ENCODE measurements at regions not wholly inside any gene's neighbourhood (a gene's known extent, or its start where the extent isn't known, plus 50 kb on each side); places are given as distances from the start of the nearest gene placed in this dataset.

DNA sequence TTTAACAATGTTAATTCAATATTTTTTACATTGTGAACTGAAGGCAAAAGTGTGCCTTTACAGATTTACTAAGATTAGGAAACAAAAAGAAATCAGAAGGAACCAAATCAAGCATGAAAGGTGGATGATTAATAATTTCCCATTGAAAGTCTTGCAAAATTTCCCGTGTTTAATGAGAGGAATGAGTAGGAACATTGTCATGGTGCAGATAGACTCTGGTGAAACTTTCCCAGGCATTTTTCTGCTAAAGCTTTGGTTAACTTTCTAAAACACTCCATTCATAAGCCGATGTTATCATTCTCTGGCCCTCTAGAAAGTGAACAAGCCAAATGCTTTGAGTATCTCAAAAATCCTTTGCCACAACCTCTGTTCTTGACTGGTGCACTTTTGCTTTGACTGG, 1522.8 kb upstream of the PABPC4L start:
- Histone ChIP-seq H3K27ac (ENCODE audit: low read length) (no peak overlapping the region), H3K4me1 (ENCODE audit: control insufficient read depth, insufficient read depth, low read length) (no peaks in the 10 kb centered on the region), H3K36me3 (ENCODE audit: control insufficient read depth, insufficient read depth, low read length) (no peaks in the 10 kb centered on the region), H3K27me3 (ENCODE audit: control insufficient read depth, insufficient read depth, low read length) (no peaks in the 10 kb centered on the region), H3K4me3 (ENCODE audit: low read length) (no peak overlapping the region), H3K9me3 (replicated peaks; ENCODE audit: control insufficient read depth, low read depth, low read length) (no peaks in the 10 kb centered on the region)
- WGBS (ENCODE audit: insufficient coverage) = 50% methylated on average over 1 of the region's 2 CpGs
- no peak for DNase-seq

GRCh38 chr4:135718019-135718418, 1516.4 kb upstream of the PABPC4L start:
- H3K27ac ChIP-seq (ENCODE audit: low read length) = no peak overlapping the region
- no peaks in the 10 kb centered on the region for H3K27me3 ChIP-seq (ENCODE audit: control insufficient read depth, insufficient read depth, low read length)
- no peaks in the 10 kb centered on the region for H3K9me3 ChIP-seq (replicated peaks; ENCODE audit: control insufficient read depth, low read depth, low read length)
- no peak overlapping the region for H3K4me3 ChIP-seq (ENCODE audit: low read length)
- DNase-seq = no peak
- no peaks in the 10 kb centered on the region for H3K36me3 ChIP-seq (ENCODE audit: control insufficient read depth, insufficient read depth, low read length)
- no peaks in the 10 kb centered on the region for H3K4me1 ChIP-seq (ENCODE audit: control insufficient read depth, insufficient read depth, low read length)
- WGBS (ENCODE audit: insufficient coverage) = no CpG with 5 or more reads among the region's 1 CpG

- H3K9me3 ChIP-seq (replicated peaks; ENCODE audit: control insufficient read depth, low read depth, low read length) = no peaks in the 10 kb centered on the region
- no peaks in the 10 kb centered on the region for H3K36me3 ChIP-seq (ENCODE audit: control insufficient read depth, insufficient read depth, low read length)
- H3K27ac ChIP-seq (ENCODE audit: low read length) = no peak overlapping the region
- no peak for DNase-seq
- no peak overlapping the region for H3K4me3 ChIP-seq (ENCODE audit: low read length)
- no peaks in the 10 kb centered on the region for H3K4me1 ChIP-seq (ENCODE audit: control insufficient read depth, insufficient read depth, low read length)
- no peaks in the 10 kb centered on the region for H3K27me3 ChIP-seq (ENCODE audit: control insufficient read depth, insufficient read depth, low read length)
Observed at GRCh38 chr4:135705343-135705742, 1503.8 kb upstream of the PABPC4L start.

- no CpG with 5 or more reads among the region's 2 CpGs for WGBS (ENCODE audit: insufficient coverage)
- no peaks in the 10 kb centered on the region for H3K27me3 ChIP-seq (ENCODE audit: control insufficient read depth, insufficient read depth, low read length)
- H3K4me3 ChIP-seq (ENCODE audit: low read length) = no peak overlapping the region
- no peaks in the 10 kb centered on the region for H3K9me3 ChIP-seq (replicated peaks; ENCODE audit: control insufficient read depth, low read depth, low read length)
- H3K27ac ChIP-seq (ENCODE audit: low read length) = no peak overlapping the region
- H3K36me3 ChIP-seq (ENCODE audit: control insufficient read depth, insufficient read depth, low read length) = no peaks in the 10 kb centered on the region
- DNase-seq = no peak
- H3K4me1 ChIP-seq (ENCODE audit: control insufficient read depth, insufficient read depth, low read length) = no peaks in the 10 kb centered on the region
Observed at GRCh38 chr4:135694066-135694465, 1492.5 kb upstream of the PABPC4L start.

- DNase-seq = no peak
- no peaks in the 10 kb centered on the region for H3K9me3 ChIP-seq (replicated peaks; ENCODE audit: control insufficient read depth, low read depth, low read length)
- no peaks in the 10 kb centered on the region for H3K27me3 ChIP-seq (ENCODE audit: control insufficient read depth, insufficient read depth, low read length)
- H3K4me1 ChIP-seq (ENCODE audit: control insufficient read depth, insufficient read depth, low read length) = no peaks in the 10 kb centered on the region
- no peak overlapping the region for H3K27ac ChIP-seq (ENCODE audit: low read length)
- H3K36me3 ChIP-seq (ENCODE audit: control insufficient read depth, insufficient read depth, low read length) = no peaks in the 10 kb centered on the region
- no CpG with 5 or more reads among the region's 2 CpGs for WGBS (ENCODE audit: insufficient coverage)
- no peak overlapping the region for H3K4me3 ChIP-seq (ENCODE audit: low read length)
Observed at GRCh38 chr4:135684001-135684400, 1482.4 kb upstream of the PABPC4L start.

DNA sequence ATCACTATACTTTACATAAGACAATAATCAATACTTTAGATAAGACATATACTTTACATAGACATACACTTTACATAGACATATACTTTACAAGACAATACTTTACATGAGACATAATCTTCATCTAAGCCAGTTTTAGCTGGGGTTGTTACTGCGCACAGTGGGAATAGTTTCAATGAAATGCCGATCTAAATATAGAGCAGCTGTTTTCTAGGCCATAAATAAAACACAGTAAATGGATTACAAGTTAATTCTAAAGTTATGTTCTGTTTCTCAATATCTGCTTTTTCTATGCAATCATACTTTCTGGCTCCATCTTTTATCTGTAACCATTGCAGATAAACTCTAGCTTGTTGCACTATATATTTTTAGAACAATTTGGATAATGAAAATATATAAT, 1470.6 kb upstream of the PABPC4L start:
- Histone ChIP-seq H3K9me3 (replicated peaks; ENCODE audit: control insufficient read depth, low read depth, low read length) (no peaks in the 10 kb centered on the region), H3K4me1 (ENCODE audit: control insufficient read depth, insufficient read depth, low read length) (no peaks in the 10 kb centered on the region), H3K4me3 (ENCODE audit: low read length) (no peak overlapping the region), H3K36me3 (ENCODE audit: control insufficient read depth, insufficient read depth, low read length) (no peaks in the 10 kb centered on the region), H3K27me3 (ENCODE audit: control insufficient read depth, insufficient read depth, low read length) (no peaks in the 10 kb centered on the region), H3K27ac (ENCODE audit: low read length) (no peak overlapping the region)
- DNase-seq = peak; percentile 19
- no CpG with 5 or more reads among the region's 2 CpGs for WGBS (ENCODE audit: insufficient coverage)

DNA sequence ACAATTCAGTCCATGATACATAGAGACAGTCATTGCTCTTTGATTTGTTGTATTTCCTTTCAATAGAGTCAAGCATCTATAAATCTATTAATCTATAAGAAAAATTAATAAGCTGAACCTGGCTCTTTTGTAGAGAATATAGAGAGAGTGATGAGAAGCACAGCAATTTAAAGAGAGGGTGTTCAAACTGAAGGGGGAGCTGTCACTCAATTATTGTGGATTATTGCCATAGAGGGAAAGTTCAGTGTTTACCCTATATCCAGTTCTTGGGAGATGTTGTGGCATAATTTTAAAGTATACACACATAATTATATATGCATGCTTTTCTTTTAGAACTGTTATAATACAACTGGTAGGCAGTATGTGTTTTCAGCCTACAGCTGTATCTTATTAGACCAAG, 1469.0 kb upstream of the PABPC4L start:
- H3K4me3 ChIP-seq (ENCODE audit: low read length) = no peak overlapping the region
- no peaks in the 10 kb centered on the region for H3K4me1 ChIP-seq (ENCODE audit: control insufficient read depth, insufficient read depth, low read length)
- H3K27me3 ChIP-seq (ENCODE audit: control insufficient read depth, insufficient read depth, low read length) = no peaks in the 10 kb centered on the region
- H3K9me3 ChIP-seq (replicated peaks; ENCODE audit: control insufficient read depth, low read depth, low read length) = no peaks in the 10 kb centered on the region
- no peak overlapping the region for H3K27ac ChIP-seq (ENCODE audit: low read length)
- no peak for DNase-seq
- H3K36me3 ChIP-seq (ENCODE audit: control insufficient read depth, insufficient read depth, low read length) = no peaks in the 10 kb centered on the region

Data from muscle of leg (tissue), 3 donors.